ENCODE measurements at regions not wholly inside any gene's neighbourhood (a gene's known extent, or its start where the extent isn't known, plus 50 kb on each side); places are given as distances from the start of the nearest gene placed in this dataset.

DNA sequence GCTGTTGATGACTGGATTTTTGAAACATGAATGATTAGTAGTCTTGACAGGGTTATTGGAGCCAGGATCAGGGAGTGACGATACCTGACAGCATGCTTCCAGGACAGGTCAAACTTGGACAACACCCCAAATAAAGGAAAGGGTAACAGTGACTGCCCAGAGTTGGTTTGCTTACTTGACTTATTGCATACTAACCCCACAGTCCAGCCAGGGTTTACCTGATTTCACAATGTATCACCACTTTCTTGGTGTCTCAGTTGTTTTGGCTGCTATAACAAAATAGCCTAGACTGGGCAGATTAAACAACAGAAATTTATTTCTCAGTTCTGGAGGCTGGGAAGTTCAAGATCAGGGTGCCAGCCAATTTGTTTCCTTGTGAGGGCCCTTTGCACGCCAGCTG, 301.0 kb upstream of the VLDLR start:
- no peaks in the 10 kb centered on the region for H3K27me3 ChIP-seq (replicated peaks in 1 of 2; ENCODE audit: control insufficient read depth in 2 of 2, insufficient read depth in 2 of 2, low read length in 1 of 2)
- FAIRE-seq (no peak), DNase-seq (ENCODE audit: low read depth, low spot score) (no peak), ATAC-seq (no peak)
- ChIA-PET RAD21 (ENCODE audit: unreplicated experiment) (no interaction called here), SMC1A (ENCODE audit: uncharacterized antibody, unreplicated experiment) (no interaction called here), CTCF (interaction anchor here (1.4 to 1.5 kb wide), 2 partner anchors 9 to 407 kb away, joined by 4 to 5 read pairs; no protein-coding TSS in a partner anchor), POLR2A (no interaction called here)
- H2AFZ ChIP-seq (ENCODE audit: control insufficient read depth, low read depth, low read length) = no peak overlapping the region
- 29% methylated on average over 2 of the region's 2 CpGs for WGBS (ENCODE audit: insufficient coverage, insufficient replicate concordance, low lambda C conversion rate, missing lambda C conversion rate)
- H3K4me2 ChIP-seq (ENCODE audit: control insufficient read depth, insufficient read depth) = no peak overlapping the region
- H3K36me3 ChIP-seq (ENCODE audit: control insufficient read depth in 2 of 2, insufficient read depth in 2 of 2, low read length in 1 of 2) = no peaks in the 10 kb centered on the region
- TF ChIP-seq, protein P1, sequence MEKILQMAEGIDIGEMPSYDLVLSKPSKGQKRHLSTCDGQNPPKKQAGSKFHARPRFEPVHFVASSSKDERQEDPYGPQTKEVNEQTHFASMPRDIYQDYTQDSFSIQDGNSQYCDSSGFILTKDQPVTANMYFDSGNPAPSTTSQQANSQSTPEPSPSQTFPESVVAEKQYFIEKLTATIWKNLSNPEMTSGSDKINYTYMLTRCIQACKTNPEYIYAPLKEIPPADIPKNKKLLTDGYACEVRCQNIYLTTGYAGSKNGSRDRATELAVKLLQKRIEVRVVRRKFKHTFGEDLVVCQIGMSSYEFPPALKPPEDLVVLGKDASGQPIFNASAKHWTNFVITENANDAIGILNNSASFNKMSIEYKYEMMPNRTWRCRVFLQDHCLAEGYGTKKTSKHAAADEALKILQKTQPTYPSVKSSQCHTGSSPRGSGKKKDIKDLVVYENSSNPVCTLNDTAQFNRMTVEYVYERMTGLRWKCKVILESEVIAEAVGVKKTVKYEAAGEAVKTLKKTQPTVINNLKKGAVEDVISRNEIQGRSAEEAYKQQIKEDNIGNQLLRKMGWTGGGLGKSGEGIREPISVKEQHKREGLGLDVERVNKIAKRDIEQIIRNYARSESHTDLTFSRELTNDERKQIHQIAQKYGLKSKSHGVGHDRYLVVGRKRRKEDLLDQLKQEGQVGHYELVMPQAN (conservative IDR thresholded peaks at IDR 0.05) = no peak
- no peak for TF ChIP-seq TBL1XR1 (IDR thresholded peaks at IDR 0.05; ENCODE audit: low read depth, low read length)
- no peak for TF ChIP-seq YY1 (IDR thresholded peaks at IDR 0.05; ENCODE audit: low read depth, low read length)
- TF ChIP-seq POLR2A (IDR thresholded peaks at IDR 0.05; ENCODE audit: low read depth, low read length) = no peak
- no TSS peak for BruUV-seq (replicated peaks)
- H3K9me3 ChIP-seq (replicated peaks; ENCODE audit: control insufficient read depth, insufficient read depth, low read length) = no peaks in the 10 kb centered on the region; the same call in 2 of the 3 replicates
- no peaks in the 10 kb centered on the region for H3K79me2 ChIP-seq (ENCODE audit: control insufficient read depth, insufficient read depth, low read length)
- intact Hi-C loops (cut with micrococcal nuclease; ENCODE audit: unreplicated experiment) (no loop called here), in situ Hi-C loops (cut with MboI) (no loop called here)
- no peaks in the 10 kb centered on the region for H4K20me1 ChIP-seq (ENCODE audit: control insufficient read depth, insufficient read depth)
- no peak overlapping the region for H3K9ac ChIP-seq (ENCODE audit: control insufficient read depth, insufficient read depth, low read length)
- no peaks in the 10 kb centered on the region for H3K4me1 ChIP-seq (ENCODE audit: control insufficient read depth, insufficient read depth, low read length)
- H3K27ac ChIP-seq (ENCODE audit: control insufficient read depth, insufficient read depth) = no peak overlapping the region
- H3K4me3 ChIP-seq = no peak overlapping the region

DNA sequence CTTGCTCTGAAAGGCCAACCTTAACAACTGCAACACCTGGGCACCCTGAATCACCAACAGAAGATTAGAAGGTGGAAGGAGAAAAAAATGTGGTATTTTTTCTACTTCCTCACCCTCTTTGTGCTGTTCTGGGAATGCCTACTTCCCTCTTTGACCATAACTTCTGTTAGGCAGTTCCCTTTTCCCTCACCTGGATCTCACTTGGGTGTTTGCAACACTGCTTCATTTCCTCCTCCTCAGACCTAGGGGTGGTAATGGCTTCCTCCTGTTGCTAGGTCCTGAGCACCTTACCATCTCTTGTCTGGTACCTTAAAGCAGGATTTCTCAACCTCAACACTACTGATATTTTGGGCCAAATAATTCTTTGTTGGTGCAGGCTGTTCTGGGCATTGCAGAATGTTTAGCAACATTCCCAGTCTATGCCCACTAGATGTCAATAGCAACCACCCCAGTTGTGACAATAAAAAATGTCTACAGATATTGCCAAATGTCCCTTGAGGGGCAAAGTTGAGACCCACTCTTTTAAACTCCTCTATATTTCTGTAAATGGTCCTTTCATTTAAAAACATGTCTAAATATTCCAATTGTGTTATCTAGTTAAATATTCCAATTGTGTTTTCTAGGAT, 300.0 kb upstream of the VLDLR start:
- H3K79me2 ChIP-seq (ENCODE audit: control insufficient read depth, insufficient read depth, low read length) = no peaks in the 10 kb centered on the region
- ATAC-seq (no peak), DNase-seq (ENCODE audit: low read depth, low spot score) (no peak), FAIRE-seq (no peak)
- no peaks in the 10 kb centered on the region for H4K20me1 ChIP-seq (ENCODE audit: control insufficient read depth, insufficient read depth)
- H2AFZ ChIP-seq (ENCODE audit: control insufficient read depth, low read depth, low read length) = no peak overlapping the region
- H3K9ac ChIP-seq (ENCODE audit: control insufficient read depth, insufficient read depth, low read length) = no peak overlapping the region
- in situ Hi-C loops (cut with MboI) = no loop called here
- ChIA-PET SMC1A (ENCODE audit: uncharacterized antibody, unreplicated experiment) (no interaction called here), CTCF (no interaction called here), RAD21 (ENCODE audit: unreplicated experiment) (no interaction called here), POLR2A (no interaction called here)
- H3K4me3 ChIP-seq = no peak overlapping the region
- no peak overlapping the region for H3K27ac ChIP-seq (ENCODE audit: control insufficient read depth, insufficient read depth)
- no peaks in the 10 kb centered on the region; the same call in 2 of the 3 replicates for H3K9me3 ChIP-seq (replicated peaks; ENCODE audit: control insufficient read depth, insufficient read depth, low read length)
- no peaks in the 10 kb centered on the region for H3K4me1 ChIP-seq (ENCODE audit: control insufficient read depth, insufficient read depth, low read length)
- no peak overlapping the region for H3K4me2 ChIP-seq (ENCODE audit: control insufficient read depth, insufficient read depth)
- BruUV-seq (replicated peaks) = no TSS peak
- intact Hi-C loops (cut with micrococcal nuclease; ENCODE audit: unreplicated experiment) = loop anchor here (1.0 kb wide), 1 partner anchor 28 kb away; no protein-coding TSS in a partner anchor
- TF ChIP-seq MEF2A (IDR thresholded peaks at IDR 0.05; ENCODE audit: insufficient read depth, low read depth, low read length) = no peak
- no peak for TF ChIP-seq NR2C1 (IDR thresholded peaks at IDR 0.05)
- H3K27me3 ChIP-seq (replicated peaks in 1 of 2; ENCODE audit: control insufficient read depth in 2 of 2, insufficient read depth in 2 of 2, low read length in 1 of 2) = no peaks in the 10 kb centered on the region
- no peaks in the 10 kb centered on the region for H3K36me3 ChIP-seq (ENCODE audit: control insufficient read depth in 2 of 2, insufficient read depth in 2 of 2, low read length in 1 of 2)
